ENCODE measurements at regions not wholly inside any gene's neighbourhood (a gene's known extent, or its start where the extent isn't known, plus 50 kb on each side); places are given as distances from the start of the nearest gene placed in this dataset.

GRCh38 chr15:77854980-77855379 is 222.3 kb upstream of the LINGO1 start:
- TF ChIP-seq, protein P1, sequence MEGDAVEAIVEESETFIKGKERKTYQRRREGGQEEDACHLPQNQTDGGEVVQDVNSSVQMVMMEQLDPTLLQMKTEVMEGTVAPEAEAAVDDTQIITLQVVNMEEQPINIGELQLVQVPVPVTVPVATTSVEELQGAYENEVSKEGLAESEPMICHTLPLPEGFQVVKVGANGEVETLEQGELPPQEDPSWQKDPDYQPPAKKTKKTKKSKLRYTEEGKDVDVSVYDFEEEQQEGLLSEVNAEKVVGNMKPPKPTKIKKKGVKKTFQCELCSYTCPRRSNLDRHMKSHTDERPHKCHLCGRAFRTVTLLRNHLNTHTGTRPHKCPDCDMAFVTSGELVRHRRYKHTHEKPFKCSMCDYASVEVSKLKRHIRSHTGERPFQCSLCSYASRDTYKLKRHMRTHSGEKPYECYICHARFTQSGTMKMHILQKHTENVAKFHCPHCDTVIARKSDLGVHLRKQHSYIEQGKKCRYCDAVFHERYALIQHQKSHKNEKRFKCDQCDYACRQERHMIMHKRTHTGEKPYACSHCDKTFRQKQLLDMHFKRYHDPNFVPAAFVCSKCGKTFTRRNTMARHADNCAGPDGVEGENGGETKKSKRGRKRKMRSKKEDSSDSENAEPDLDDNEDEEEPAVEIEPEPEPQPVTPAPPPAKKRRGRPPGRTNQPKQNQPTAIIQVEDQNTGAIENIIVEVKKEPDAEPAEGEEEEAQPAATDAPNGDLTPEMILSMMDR (conservative IDR thresholded peaks at IDR 0.05; ENCODE audit: low read depth), result no peak
- no peak overlapping the region for H3K27ac ChIP-seq
- no peak for DNase-seq (ENCODE audit: low spot score)
- ChIA-PET CTCF (no interaction called here), POLR2A (ENCODE audit: low non-redundant PET) (no interaction called here)

DNA sequence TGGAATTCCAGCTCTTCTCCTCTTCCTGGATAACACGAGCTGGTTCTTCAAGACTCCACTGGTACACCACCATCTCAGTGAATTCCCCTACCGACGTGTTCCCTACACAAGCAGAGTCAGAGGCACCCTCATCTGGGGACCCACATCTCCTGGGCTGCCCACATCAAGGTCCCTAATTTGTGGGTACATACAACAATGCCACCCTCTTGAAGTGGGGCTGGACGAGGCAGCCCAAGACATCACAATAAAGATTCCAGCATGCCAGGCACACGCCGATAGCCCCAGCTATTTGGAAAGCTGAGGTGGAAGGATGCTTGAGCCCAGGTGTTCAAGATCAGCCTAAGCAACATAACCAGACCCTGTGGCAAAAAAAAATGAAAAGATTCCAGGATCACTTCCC is 221.2 kb upstream of the LINGO1 start:
- H3K27ac ChIP-seq, result no peak overlapping the region
- POLR2A ChIA-PET (ENCODE audit: low non-redundant PET), result no interaction called here
- DNase-seq (ENCODE audit: low spot score), result no peak
- TF ChIP-seq, protein P1 (conservative IDR thresholded peaks at IDR 0.05; ENCODE audit: low read depth), result no peak
- CTCF ChIA-PET, result no interaction called here

- no peak for DNase-seq (ENCODE audit: low spot score)
- CTCF ChIA-PET, result no interaction called here
- POLR2A ChIA-PET (ENCODE audit: low non-redundant PET), result no interaction called here
- H3K27ac ChIP-seq, result no peak overlapping the region
- TF ChIP-seq, protein P1 (conservative IDR thresholded peaks at IDR 0.05; ENCODE audit: low read depth), result no peak
Measured at GRCh38 chr15:77853008-77853328, 220.3 kb upstream of the LINGO1 start.

DNA sequence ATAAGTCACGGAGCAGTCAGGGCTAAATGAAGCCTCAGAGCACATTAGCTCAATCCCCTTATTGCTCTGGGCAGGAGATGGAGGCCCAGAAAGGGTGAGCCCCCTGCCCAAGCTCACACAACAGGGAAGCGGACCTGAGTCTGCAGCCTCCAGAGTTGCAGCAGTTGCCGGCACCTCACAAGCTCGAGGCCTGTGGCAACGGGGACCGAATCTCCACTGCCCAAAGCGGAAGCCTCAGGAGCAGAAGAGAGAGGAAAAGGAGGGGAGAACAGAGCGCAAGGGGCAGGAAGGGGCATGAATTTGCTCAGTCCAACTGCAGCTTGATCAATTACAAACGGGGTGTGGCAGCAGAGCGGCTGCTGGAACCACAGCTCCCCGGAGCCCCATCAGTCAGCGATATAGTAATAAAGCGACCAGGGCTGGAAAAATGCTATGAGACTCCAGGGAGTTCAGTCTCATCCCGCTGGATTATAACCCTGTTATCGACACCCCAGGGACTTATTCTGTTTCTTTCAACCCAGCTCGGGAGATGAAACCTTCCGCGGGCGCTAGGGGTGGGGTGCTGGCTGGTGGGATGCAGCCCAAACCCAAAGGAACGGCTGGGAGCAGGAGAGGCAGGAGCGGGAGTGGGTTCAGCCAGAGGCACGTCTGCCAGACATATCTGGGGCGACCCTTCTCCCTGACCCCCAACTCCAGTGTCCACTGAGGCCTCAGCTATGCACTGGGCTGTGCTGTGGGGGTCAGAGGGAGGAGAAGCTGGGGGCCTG is 219.7 kb upstream of the LINGO1 start:
- TF ChIP-seq, protein P1 (conservative IDR thresholded peaks at IDR 0.05; ENCODE audit: low read depth), result no peak
- CTCF ChIA-PET, result interaction anchor here (1.0 kb wide), 1 partner anchor 18 kb away, joined by 3 read pairs; no protein-coding TSS in a partner anchor
- no peak overlapping the region for H3K27ac ChIP-seq
- POLR2A ChIA-PET (ENCODE audit: low non-redundant PET), result no interaction called here
- DNase-seq (ENCODE audit: low spot score), result no peak

DNA sequence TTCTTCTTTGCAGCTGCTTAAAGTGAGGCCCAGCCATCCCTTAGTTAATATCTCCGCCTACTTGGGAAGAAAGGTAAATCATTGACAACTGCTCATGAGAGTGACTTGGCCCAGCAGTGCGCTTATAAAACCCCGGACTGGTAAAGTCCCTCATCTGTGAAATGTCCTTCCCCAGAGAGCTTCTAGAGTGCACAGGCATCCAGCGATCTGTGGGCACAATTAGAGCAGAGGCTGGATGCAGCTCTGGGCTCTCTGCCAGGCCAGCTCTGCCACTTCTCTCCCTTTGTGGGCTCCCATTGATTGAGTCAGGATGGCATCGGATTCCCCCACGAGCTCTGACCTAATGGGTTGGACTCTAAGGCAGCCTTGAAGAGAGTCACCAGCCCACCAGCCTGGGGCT is 219.0 kb upstream of the LINGO1 start:
- POLR2A ChIA-PET (ENCODE audit: low non-redundant PET), result no interaction called here
- TF ChIP-seq, protein P1 (conservative IDR thresholded peaks at IDR 0.05; ENCODE audit: low read depth), result no peak
- H3K27ac ChIP-seq, result no peak overlapping the region
- CTCF ChIA-PET, result interaction anchor here (1.0 kb wide), 1 partner anchor 18 kb away, joined by 3 read pairs; no protein-coding TSS in a partner anchor
- DNase-seq (ENCODE audit: low spot score), result no peak

- DNase-seq (ENCODE audit: low spot score), result no peak
- POLR2A ChIA-PET (ENCODE audit: low non-redundant PET), result no interaction called here
- H3K27ac ChIP-seq, result no peak overlapping the region
- TF ChIP-seq, protein P1 (conservative IDR thresholded peaks at IDR 0.05; ENCODE audit: low read depth), result no peak
- CTCF ChIA-PET, result interaction anchor here (1.0 kb wide), 1 partner anchor 19 kb away, joined by 3 read pairs; no protein-coding TSS in a partner anchor
Measured at GRCh38 chr15:77851086-77851485, 218.4 kb upstream of the LINGO1 start.

All from RWPE1 (cell line).